ENCODE measurements at regions not wholly inside any gene's neighbourhood (a gene's known extent, or its start where the extent isn't known, plus 50 kb on each side); places are given as distances from the start of the nearest gene placed in this dataset.
"Not testable (repeated sequence)": the region's sequence is repeated elsewhere in the genome, so short reads cannot be mapped to it uniquely, and the experiment has no call there.

- no peak for DNase-seq (ENCODE audit: low spot score)
These were observed 183.1 kb downstream of the TMEM121 start for GRCh38 chr14:105709281-105710118.

- no peak for DNase-seq (ENCODE audit: low spot score)
These were observed 184.0 kb downstream of the TMEM121 start for GRCh38 chr14:105710119-105711043.

- no peak for DNase-seq (ENCODE audit: low spot score)
These were observed 184.7 kb downstream of the TMEM121 start for GRCh38 chr14:105711044-105711620.

GRCh38 chr14:105711841-105712460 lies 185.6 kb downstream of the TMEM121 start:
- no peak for DNase-seq (ENCODE audit: low spot score)

GRCh38 chr14:105712670-105713069 lies 186.3 kb downstream of the TMEM121 start:
- not testable (repeated sequence) for DNase-seq (ENCODE audit: low spot score)

- DNase-seq (ENCODE audit: low spot score), result not testable (repeated sequence)
These were observed 186.8 kb downstream of the TMEM121 start for GRCh38 chr14:105713160-105713559.

GRCh38 chr14:105713836-105714235 lies 187.5 kb downstream of the TMEM121 start:
- DNase-seq (ENCODE audit: low spot score), result not testable (repeated sequence)

- DNase-seq (ENCODE audit: low spot score), result not testable (repeated sequence)
These were observed 192.4 kb downstream of the TMEM121 start for GRCh38 chr14:105718787-105719186.

GRCh38 chr14:105720106-105720505 lies 193.7 kb downstream of the TMEM121 start:
- not testable (repeated sequence) for DNase-seq (ENCODE audit: low spot score)

- peak; percentile 30 for DNase-seq (ENCODE audit: low spot score)
These were observed 194.6 kb downstream of the TMEM121 start for GRCh38 chr14:105720852-105721601.

GRCh38 chr14:105721602-105721970 lies 195.2 kb downstream of the TMEM121 start:
- DNase-seq (ENCODE audit: low spot score), result peak; percentile 30

GRCh38 chr14:105721996-105722709 lies 195.8 kb downstream of the TMEM121 start:
- DNase-seq (ENCODE audit: low spot score), result peak; percentile 34

GRCh38 chr14:105723271-105723670 lies 196.9 kb downstream of the TMEM121 start:
- DNase-seq (ENCODE audit: low spot score), result peak; percentile 61

GRCh38 chr14:105723776-105724175 lies 197.4 kb downstream of the TMEM121 start:
- peak; percentile 5 for DNase-seq (ENCODE audit: low spot score)

- DNase-seq (ENCODE audit: low spot score), result not testable (repeated sequence)
These were observed 203.5 kb downstream of the TMEM121 start for GRCh38 chr14:105729825-105730368.

GRCh38 chr14:105730731-105731130 lies 204.3 kb downstream of the TMEM121 start:
- not testable (repeated sequence) for DNase-seq (ENCODE audit: low spot score)

- DNase-seq (ENCODE audit: low spot score), result peak; percentile 45
These were observed 205.0 kb downstream of the TMEM121 start for GRCh38 chr14:105731221-105731985.

- DNase-seq (ENCODE audit: low spot score), result peak; percentile 15
These were observed 207.0 kb downstream of the TMEM121 start for GRCh38 chr14:105733081-105734065.

Data from left forelimb (tissue), 1 donor.